ENCODE measurements at regions not wholly inside any gene's neighbourhood (a gene's known extent, or its start where the extent isn't known, plus 50 kb on each side); places are given as distances from the start of the nearest gene placed in this dataset.

DNA sequence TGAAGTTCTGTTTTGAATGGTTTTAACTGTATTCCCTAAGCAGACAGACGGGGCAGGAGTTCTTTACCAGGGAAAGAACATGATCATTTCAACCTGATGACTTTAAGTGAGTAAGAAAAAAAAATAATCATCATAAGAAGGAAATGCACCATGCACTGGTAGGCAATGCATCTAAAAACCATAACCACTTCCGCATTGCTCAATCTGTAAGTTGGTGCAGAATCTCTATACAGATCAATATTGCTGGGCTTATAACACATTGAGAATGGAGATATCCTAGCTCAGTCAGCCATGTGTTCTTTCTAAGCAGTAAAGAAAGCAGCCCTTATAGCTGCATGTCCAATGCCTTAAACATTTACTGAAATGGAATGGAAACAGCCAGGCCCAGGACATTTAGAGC, 407.1 kb upstream of the DMAC1 start:
- intact Hi-C loops (cut with DNase I), result no loop called here
- ATAC-seq (ENCODE audit: poor library complexity), result no peak
- no peak for DNase-seq

DNA sequence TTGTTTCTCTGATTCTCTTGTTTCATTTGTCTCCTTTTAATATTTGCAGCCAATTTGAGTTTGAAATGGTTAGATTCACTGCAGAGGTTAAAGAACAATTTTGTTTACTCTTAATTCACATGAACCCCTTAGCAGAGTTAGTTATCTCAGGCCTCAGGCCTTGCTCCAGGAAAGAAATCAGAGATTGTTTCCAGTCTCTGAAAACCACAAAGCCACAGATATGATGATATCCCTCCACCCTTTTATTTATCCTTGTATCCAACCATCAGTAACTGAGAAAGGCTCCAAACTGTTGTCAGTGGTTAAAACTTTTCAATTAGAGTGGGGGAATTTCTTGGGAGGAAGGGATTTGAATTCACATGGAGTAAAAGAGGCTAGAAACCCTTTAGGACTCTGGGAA, 406.0 kb upstream of the DMAC1 start:
- ATAC-seq (ENCODE audit: poor library complexity), result no peak
- intact Hi-C loops (cut with DNase I), result no loop called here
- no peak for DNase-seq

DNA sequence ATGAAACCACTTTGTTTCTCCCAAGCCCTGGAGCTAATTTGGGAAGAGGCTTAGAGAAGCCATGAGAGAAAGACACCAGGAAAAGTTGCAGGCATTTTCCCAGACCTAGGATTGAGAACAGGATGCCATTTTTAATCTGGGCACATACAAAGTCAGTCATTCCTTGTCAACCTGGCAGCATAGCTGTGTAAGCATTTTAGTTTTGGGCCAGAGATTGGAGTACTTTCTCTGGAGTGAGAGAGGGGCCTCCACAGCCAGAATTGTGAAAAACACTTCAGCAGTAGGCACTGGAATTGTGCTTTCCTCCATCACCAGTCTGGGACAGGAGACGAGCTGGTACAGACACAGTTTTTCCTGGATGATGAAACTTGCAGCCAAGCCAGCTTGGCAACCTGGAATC, 390.3 kb upstream of the DMAC1 start:
- intact Hi-C loops (cut with DNase I), result no loop called here
- ATAC-seq (ENCODE audit: poor library complexity), result no peak
- DNase-seq, result no peak

DNA sequence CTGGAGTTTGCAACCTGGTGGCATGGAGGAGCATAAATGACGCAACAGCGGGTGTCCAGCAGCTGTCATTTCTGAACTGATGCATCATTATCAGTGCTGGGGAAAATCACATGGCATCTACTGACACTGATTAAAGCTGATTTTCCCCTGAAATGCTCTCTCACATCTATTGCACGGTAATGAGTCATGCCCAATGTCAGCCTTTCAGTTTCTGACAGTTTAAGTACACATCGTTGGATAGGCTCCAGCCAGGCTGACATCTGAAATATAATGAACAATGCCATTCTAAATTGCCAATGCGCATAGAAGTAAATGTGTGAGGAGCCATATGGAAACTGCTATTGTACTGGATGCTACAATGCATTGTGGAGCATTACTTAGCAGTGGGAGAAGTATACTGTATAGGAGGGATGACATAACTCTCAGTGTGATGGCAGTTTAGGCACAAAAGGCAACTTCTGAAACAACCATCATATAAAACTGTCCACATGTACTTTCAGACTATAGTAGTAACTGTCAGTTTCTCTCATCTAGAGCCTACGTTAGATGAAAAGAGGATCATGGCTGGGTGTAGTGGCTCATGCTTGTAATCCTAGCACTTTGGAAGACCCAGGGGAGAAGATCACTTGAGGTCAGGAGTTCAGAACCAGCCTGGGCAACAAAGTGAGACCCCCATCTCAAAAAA, 389.3 kb upstream of the DMAC1 start:
- DNase-seq, result no peak
- intact Hi-C loops (cut with DNase I), result no loop called here

DNA sequence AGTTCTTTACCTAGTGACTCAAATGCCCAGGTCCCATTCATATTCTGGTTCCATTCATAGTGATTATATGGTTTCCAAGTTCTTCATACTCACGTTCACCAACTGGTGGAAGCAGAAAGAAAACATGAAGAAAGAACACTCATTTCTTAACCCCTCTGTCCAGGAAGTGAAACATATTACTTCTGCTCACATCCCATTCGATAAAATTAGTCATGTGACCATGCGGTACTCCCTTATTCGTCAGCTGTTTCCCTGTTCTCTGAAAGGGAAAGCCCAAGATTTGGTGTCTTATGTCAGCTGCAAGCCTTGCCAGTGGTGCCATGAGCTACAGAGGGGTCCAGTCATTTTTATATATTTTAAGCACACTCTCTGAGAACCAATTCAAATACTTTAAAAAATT, 387.0 kb upstream of the DMAC1 start:
- ATAC-seq (ENCODE audit: poor library complexity), result no peak
- intact Hi-C loops (cut with DNase I), result no loop called here
- DNase-seq, result no peak

More for the DNA sequence above, 389.3 kb upstream of the DMAC1 start:
- no peak for ATAC-seq (ENCODE audit: poor library complexity)

DNA sequence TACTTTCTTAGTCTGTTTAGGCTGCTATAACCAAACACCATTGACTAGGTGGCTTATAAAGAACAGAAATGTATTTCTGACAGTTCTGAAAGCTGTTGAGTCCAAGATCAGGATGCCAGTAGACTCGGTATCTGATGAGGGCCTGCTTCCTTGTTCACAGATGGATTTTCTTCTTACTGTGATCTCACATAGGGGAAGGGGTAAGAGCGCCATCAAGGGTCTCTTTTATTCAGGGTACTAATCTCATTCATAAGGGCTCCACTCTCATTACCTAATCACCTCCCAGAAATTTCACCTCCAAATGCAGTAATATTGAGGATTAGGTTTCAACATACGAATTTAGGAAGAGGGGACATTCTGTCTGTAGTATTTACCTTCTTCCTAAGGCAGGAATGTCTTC, 384.0 kb upstream of the DMAC1 start:
- DNase-seq, result no peak
- intact Hi-C loops (cut with DNase I), result no loop called here

DNA sequence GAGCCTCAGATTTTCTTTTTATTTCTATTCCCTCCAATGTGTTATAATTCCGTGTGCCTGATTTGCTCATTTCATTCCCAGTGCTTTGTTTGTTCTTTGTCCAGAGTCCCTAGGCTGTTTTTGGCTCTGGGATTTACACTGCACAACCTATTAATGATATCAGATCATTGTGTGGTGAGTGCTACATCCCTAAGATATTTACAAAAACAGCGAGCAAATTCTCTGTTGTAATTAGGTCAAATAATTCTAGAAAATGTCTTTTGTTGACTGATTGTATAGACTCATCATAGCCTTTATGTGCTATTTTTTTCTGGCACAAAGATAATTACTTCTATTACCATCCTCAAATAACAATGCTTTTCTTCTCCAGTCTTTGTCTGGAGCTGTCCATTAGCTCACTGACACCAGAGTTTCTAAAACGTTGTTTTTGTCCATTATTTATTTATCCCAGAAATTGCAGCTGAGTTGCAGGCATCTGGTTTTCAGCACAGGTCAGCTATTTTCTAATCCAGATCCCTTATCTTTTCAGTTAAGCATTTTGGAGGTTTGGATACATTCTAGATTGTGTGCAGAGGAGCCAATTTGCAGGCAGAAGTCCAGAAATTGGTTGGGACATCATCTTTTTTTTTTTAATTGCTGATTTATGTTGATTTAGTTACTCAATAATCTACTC, 379.9 kb upstream of the DMAC1 start:
- no peak for DNase-seq

More for the DNA sequence above, 384.0 kb upstream of the DMAC1 start:
- no peak for ATAC-seq (ENCODE audit: poor library complexity)

DNA sequence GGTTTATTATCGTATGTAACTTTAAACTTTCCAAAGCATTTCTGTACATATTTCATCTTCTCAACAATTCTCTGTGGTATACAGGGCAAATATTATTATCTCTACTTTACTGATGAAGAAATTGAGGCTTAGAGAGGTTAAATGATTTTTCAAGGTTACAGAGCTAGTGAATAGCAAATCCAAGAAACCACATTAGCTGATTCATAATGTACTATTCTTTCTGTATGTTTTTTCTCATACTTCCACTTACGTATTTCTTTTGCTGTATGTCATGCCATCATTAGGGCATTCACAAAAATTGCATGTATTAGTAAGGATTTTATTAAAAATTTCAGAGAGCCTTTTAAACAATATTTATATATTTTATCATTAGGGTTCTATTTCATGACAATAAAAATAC, 372.4 kb upstream of the DMAC1 start:
- intact Hi-C loops (cut with DNase I), result no loop called here
- no peak for ATAC-seq (ENCODE audit: poor library complexity)
- no peak for DNase-seq

More for the DNA sequence above, 379.9 kb upstream of the DMAC1 start:
- ATAC-seq (ENCODE audit: poor library complexity), result no peak
- intact Hi-C loops (cut with DNase I), result no loop called here

DNA sequence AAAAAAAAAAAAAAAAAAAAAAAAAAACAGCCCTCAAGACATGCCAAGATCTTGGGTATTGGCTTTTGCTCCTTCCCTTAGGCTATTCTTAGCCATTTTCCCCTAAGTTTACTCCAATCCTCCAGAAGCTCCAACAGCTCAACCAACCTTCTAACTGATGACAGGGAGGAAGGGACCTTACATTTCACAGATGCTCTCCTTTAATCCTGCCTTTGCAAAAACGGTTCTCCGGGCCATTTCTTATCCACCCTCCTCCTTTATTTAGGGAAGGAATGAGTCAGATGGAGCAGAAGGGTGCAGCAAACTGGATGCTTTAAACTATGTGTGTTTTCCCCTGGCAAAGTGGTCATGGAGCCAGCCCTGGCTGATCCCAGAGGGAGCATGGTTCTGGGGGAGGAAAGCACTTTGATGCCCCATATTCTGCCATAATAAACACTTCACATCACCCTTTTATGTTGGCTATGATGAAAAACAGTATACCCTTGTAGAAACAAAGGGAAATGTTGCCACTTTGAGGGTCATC, 369.4 kb upstream of the DMAC1 start:
- no peak for ATAC-seq (ENCODE audit: poor library complexity)
- DNase-seq, result no peak
- intact Hi-C loops (cut with DNase I), result no loop called here

DNA sequence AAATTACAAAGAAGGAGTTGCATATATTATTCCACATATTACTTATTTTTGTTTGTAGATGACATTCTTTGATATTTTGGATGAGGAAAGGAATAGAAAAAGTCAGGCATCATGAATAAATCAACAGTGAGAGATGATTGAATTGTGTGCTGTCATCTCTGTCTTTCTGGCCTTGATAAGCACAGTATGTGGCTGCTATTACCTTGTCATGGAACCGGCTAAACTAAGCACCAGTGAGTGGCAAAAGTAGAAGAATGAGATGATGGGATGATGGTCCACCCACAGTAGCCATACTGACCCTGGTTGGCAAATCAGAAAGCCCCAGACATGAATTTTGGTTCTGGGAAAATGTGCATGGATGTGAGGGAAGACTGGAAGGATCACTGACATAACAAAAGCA, 361.2 kb upstream of the DMAC1 start:
- intact Hi-C loops (cut with DNase I), result no loop called here
- ATAC-seq (ENCODE audit: poor library complexity) (no peak), DNase-seq (no peak)

DNA sequence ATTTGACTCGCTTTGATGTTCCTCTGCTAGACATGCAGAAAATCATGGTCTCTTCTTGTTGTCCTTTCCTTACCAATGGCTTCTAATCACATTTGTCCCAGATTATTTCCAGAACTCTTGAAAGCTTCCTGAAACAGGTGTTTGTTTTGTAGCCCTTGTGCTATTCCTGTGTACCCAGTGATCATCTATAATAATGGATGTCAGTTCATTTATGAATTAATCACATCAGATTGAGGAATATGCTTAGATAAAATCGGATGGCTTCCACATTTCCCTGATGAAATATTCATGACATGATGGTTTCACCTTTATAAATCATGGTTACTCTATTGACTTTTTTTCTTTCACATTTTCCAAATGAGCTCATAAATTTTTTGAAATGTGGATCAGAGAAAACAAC, 359.0 kb upstream of the DMAC1 start:
- no peak for ATAC-seq (ENCODE audit: poor library complexity)
- DNase-seq, result no peak
- intact Hi-C loops (cut with DNase I), result no loop called here

DNA sequence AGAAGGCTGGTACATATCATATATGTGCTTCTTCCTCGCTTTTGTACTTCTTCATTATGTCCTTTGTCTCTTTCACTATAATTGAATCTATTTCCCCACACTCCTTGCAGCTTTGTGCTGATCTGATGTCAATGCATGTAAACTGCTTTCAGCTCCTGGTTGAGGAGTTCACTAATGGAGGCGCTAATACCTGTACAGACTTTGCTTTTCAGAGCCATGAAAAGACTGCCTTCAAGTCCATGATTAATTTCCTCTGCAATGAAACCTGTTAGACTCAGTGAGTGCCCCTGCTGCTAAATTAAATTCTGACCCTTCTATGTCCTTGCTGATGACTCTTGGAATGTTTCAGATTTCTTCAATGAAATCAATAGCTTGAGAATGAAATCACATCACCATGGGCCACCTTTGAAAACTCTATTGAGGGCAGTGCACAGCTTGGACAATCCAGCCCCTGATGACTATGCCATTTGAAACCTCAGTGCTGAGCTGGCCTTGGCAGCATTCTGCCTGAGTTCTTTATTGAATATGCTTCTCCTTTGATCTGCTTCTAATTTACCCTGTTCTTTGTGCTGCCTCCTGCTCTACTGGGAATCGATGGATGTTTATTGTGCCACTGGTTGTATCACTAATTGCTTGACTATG, 358.2 kb upstream of the DMAC1 start:
- intact Hi-C loops (cut with DNase I), result no loop called here
- no peak for DNase-seq
- no peak for ATAC-seq (ENCODE audit: poor library complexity)

DNA sequence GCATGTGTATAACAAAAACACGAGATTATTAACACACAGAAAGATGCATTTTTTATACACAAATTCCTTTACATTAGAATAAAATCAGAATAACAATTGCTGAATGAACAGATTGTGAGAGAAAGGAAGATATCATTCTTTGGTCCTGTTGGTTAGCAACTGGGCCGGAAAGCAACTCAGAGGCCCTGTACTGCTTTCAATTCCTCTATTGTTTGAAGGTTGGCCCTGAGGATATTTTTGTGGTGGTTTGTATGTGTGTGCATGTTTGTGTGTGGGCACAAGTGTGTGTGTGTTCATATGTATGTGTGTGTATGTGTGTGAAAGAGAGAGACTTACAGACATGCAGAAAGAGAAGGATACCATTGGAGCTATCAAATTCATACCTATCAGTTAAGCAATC, 356.8 kb upstream of the DMAC1 start:
- intact Hi-C loops (cut with DNase I), result no loop called here
- DNase-seq (no peak), ATAC-seq (ENCODE audit: poor library complexity) (no peak)

DNA sequence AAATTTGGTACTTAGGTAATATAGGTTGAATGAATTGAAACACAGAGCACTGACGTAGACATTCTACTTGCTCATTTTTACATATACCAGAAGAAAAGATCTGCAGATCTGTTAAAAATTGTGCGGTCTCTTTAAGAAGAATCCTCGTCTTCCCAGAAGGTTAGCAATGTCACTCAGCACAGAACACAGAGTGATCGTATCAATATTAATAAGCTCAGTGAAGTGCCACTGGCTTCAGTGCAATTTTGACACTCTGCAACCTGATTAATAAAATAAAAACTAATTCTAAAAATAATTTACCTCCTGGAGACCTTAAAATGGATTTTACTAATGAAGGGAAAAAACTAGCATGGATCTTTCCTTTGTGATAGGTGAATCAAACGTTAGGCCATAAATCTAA, 356.1 kb upstream of the DMAC1 start:
- ATAC-seq (ENCODE audit: poor library complexity) (no peak), DNase-seq (no peak)
- intact Hi-C loops (cut with DNase I), result no loop called here

DNA sequence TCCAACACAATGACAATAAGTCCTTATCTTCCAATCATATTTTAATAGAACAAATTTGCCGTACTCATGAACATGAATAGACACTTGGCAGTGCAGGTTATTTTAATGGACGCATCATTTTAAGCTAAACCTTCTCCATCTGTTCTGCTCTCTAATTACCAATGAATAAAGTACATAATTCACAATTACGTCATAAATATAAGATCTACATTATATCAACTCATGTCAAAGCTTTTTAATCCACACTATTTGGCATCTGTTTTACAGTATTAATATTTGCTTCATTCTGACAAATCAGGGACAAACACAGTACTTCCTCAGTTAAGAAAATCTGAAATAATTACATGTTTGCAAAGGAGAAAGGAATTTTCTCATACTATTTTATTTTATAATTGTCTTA, 344.1 kb upstream of the DMAC1 start:
- DNase-seq (no peak), ATAC-seq (ENCODE audit: poor library complexity) (no peak)
- intact Hi-C loops (cut with DNase I), result no loop called here

DNA sequence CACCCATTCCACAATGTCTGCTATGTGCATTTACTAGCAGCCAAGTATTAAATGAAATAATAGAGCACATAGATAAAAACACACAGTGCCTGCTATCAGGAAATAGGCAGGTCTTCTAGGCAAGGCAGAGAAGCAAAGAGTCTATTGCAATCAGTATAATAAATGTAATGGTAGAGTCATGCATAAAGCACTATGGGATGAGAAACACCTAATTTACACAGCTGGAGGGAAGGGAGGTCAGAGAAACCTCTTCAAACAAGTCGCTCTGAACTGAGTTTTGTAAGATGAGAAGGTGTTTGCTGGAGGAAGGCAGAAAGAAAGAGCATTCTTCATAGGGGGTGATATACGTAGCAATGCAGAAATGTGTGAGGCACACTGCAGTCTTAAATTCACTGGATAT, 341.0 kb upstream of the DMAC1 start:
- ATAC-seq (ENCODE audit: poor library complexity) (no peak), DNase-seq (no peak)
- intact Hi-C loops (cut with DNase I), result no loop called here

DNA sequence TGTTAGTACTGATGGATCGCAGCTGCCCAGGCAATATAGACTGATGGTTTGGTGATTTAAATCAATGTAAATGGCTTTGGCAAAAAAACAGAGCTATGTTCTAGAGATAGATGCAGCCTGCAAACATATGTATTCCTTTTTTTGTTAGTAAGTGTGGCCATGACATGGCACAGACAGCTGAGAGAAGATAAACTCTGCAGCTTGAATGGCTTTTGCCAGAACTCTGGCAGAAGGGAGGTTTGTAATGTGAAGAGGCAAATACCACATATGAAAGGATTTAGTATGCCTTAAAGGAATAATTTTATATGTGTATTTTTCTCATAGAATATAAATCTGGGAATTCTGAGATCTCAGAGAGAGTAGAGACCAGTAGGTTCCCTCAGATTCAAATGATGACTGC, 340.2 kb upstream of the DMAC1 start:
- ATAC-seq (ENCODE audit: poor library complexity) (no peak), DNase-seq (no peak)
- intact Hi-C loops (cut with DNase I), result no loop called here

DNA sequence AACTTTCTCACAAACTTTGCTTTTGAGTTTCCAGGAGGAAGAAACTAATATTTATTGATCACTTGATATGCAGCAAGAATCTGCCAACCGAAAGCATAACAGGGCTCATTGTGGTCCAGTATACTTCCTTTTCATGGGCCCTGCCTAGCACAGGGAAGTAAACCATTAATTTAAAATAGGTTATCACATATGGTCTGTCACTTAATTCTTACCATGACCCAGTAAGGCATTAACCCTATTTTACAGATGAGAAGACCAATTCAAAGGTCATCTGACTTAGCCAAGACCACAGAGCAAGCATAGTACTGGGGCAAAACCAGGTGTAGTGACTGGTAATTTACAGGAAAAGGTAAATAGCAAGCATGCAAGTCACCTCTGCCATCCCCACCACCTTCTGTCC, 336.9 kb upstream of the DMAC1 start:
- no peak for DNase-seq
- intact Hi-C loops (cut with DNase I), result no loop called here
- no peak for ATAC-seq (ENCODE audit: poor library complexity)

DNA sequence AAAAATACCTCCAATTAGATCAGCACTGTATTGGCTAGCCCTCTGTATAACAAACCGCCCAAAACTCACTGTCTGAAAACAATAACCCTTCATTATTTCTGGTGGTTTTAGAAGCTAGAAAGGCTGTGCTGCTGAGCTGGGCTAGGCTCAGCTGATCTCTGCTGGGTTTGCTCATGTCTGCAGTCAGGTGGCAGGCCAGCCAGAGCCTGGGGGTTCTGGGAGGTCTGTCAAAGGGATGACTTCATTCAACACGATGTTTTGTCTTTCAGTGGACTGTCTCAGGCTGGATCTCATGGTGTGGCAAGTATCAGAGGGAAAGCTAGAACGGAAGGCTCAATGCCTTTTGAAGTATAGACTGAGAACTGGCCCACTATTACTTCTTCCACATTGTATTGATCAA, 335.1 kb upstream of the DMAC1 start:
- DNase-seq, result no peak
- no peak for ATAC-seq (ENCODE audit: poor library complexity)
- intact Hi-C loops (cut with DNase I), result no loop called here

DNA sequence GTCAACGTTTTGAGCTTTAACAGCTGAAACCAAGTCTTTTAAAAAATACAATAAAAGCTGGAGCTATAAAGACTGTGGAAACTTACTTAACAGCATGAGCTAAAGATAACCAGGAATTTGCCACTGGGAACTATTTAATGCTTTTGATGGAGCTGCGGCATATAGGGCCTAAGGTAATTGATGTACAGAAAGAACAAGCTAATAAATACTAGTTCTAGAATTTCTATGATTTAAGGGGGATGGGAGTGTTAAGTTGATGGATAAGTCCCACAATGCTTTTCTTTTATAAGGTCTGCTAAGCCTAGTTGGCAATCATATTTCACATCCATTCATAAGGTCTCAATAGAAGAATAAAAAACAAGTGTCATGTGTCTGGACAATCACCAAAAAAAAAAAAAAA, 334.0 kb upstream of the DMAC1 start:
- no peak for ATAC-seq (ENCODE audit: poor library complexity)
- DNase-seq, result no peak
- intact Hi-C loops (cut with DNase I), result no loop called here

Measured in Right ventricle myocardium superior (tissue), 1 donor.